IMR-90 (cell line): ENCODE measurements at regions not wholly inside any gene's neighbourhood (a gene's known extent, or its start where the extent isn't known, plus 50 kb on each side); places are given as distances from the start of the nearest gene placed in this dataset.
"Not testable (repeated sequence)": the region's sequence is repeated elsewhere in the genome, so short reads cannot be mapped to it uniquely, and the experiment has no call there.

Source experiments
- ATAC-seq: fragments of 200-7000 bp; cut with Tn5 transposase; 2 replicates; pipeline ENCODE4 v1.9.1; 2020; ENCODE audit warnings: low read depth, mild to moderate bottlenecking, moderate library complexity
- BruUV-seq: library from RNA; stranded (reverse); fragments of 400-500 nt; replicated peaks from 2 replicates; lab custom pipeline; 2021; lab: Mats Ljungman, UMichigan
- CTCF ChIA-PET: fragments of 300-600 bp; formaldehyde crosslinking; extraction: SDS; loops from one replicate; lab custom pipeline; 2021; ENCODE audit warnings: antibody characterized with exemption; lab: Yijun Ruan, JAX
- POLR2A ChIA-PET: fragments of 300-600 bp; sonication (Branson Sonifier 250); formaldehyde crosslinking; loops from one replicate; lab custom pipeline; 2022; ENCODE audit warnings: antibody characterized with exemption; ENCODE audit not compliant: unreplicated experiment; lab: Charles Lee
- DNase-seq: peaks from one replicate; pipeline ENCODE4 v3.0.0; 2013
- H2AFZ ChIP-seq: replicated peaks from 2 replicates; pipeline ENCODE3; 2013; ENCODE audit warnings: low read length, mild to moderate bottlenecking; ENCODE audit not compliant: poor library complexity
- H2AK5ac ChIP-seq: 2 replicates; pipeline ENCODE4 v1.6.1; 2013; ENCODE audit warnings: low read depth, low read length, inconsistent platforms
- H2AK9ac ChIP-seq: replicated peaks from 2 replicates; pipeline ENCODE3; 2013; ENCODE audit warnings: mild to moderate bottlenecking, low read depth, low read length, moderate library complexity; ENCODE audit not compliant: poor library complexity
- H2BK120ac ChIP-seq: 2 replicates; pipeline ENCODE4 v1.6.1; 2013; ENCODE audit warnings: low read depth, low read length, inconsistent platforms
- H2BK15ac ChIP-seq: 3 replicates; pipeline ENCODE4 v1.6.1; 2013; ENCODE audit warnings: low read depth, low read length, inconsistent platforms
- H2BK20ac ChIP-seq: 2 replicates; pipeline ENCODE4 v1.6.1; 2013; ENCODE audit warnings: low read depth, mild to moderate bottlenecking, inconsistent platforms, low read length, moderate library complexity
- H2BK5ac ChIP-seq: 2 replicates; pipeline ENCODE4 v1.6.1; 2013; ENCODE audit warnings: mild to moderate bottlenecking, low read depth, low read length, inconsistent platforms; ENCODE audit not compliant: poor library complexity, severe bottlenecking
- H3K14ac ChIP-seq: replicated peaks from 2 replicates; pipeline ENCODE4 v1.6.1; 2013; ENCODE audit warnings: low read depth, low read length, inconsistent platforms
- H3K18ac ChIP-seq: 2 replicates; pipeline ENCODE4 v1.6.1; 2013; ENCODE audit warnings: low read depth, low read length, control low read depth
- H3K23ac ChIP-seq: 2 replicates; pipeline ENCODE4 v1.6.1; 2013; ENCODE audit warnings: low read depth, low read length, inconsistent platforms
- H3K27ac ChIP-seq: 2 replicates; pipeline ENCODE4 v1.5.1; 2013; ENCODE audit warnings: mild to moderate bottlenecking, control low read depth, low read length; ENCODE audit not compliant: insufficient read depth
- H3K27me3 ChIP-seq: 2 replicates; pipeline ENCODE4 v1.6.1; 2013; ENCODE audit warnings: low read length; ENCODE audit not compliant: control insufficient read depth, insufficient read depth
- H3K36me3 ChIP-seq: 2 replicates; pipeline ENCODE4 v1.6.1; 2013; ENCODE audit warnings: low read length, mixed read lengths; ENCODE audit not compliant: control insufficient read depth, insufficient read depth
- H3K4ac ChIP-seq: 2 replicates; pipeline ENCODE4 v1.6.1; 2013; ENCODE audit warnings: low read depth, low read length, inconsistent platforms
- H3K4me1 ChIP-seq: 2 replicates; pipeline ENCODE4 v1.6.1; 2013; ENCODE audit warnings: low read length, mixed read lengths; ENCODE audit not compliant: control insufficient read depth, insufficient read depth
- H3K4me2 ChIP-seq: 2 replicates; pipeline ENCODE4 v1.6.1; 2013; ENCODE audit warnings: low read depth, mild to moderate bottlenecking, control low read depth, low read length, moderate library complexity
- H3K4me3 ChIP-seq: 2 replicates; pipeline ENCODE4 v1.5.1; 2013; ENCODE audit warnings: low read depth, mild to moderate bottlenecking, control low read depth, low read length, moderate library complexity; ENCODE audit not compliant: insufficient read depth
- H3K56ac ChIP-seq: 2 replicates; pipeline ENCODE4 v1.6.1; 2013; ENCODE audit warnings: low read length, inconsistent platforms; ENCODE audit not compliant: insufficient read depth; ENCODE audit errors: extremely low read depth
- H3K79me1 ChIP-seq, 2 experiments: 2 replicates each; pipeline ENCODE4 v1.6.1; 2013; ENCODE audit warnings: low read length in 2 of 2, inconsistent platforms in 1 of 2, low read depth in 1 of 2
- H3K9ac ChIP-seq: 2 replicates; pipeline ENCODE4 v1.6.1; 2013; ENCODE audit warnings: low read depth, low read length, control low read depth
- H3K9me1 ChIP-seq: 2 replicates; pipeline ENCODE4 v1.6.1; 2013; ENCODE audit warnings: low read length, inconsistent platforms; ENCODE audit not compliant: insufficient read depth
- H3K9me3 ChIP-seq: 2 replicates; pipeline ENCODE4 v1.6.1; 2013; ENCODE audit warnings: low read length; ENCODE audit not compliant: control insufficient read depth, insufficient read depth
- H4K20me1 ChIP-seq: 2 replicates; pipeline ENCODE4 v1.6.1; 2013; ENCODE audit warnings: low read length, inconsistent platforms; ENCODE audit not compliant: insufficient read depth
- H4K5ac ChIP-seq: 2 replicates; pipeline ENCODE4 v1.6.1; 2013; ENCODE audit warnings: mild to moderate bottlenecking, low read depth, low read length, control low read depth
- H4K8ac ChIP-seq, 2 experiments: 2 replicates each; pipeline ENCODE4 v1.6.1; 2013; ENCODE audit warnings: low read depth in 2 of 2, low read length in 2 of 2, control low read depth in 1 of 2, inconsistent platforms in 1 of 2
- H4K91ac ChIP-seq: 2 replicates; pipeline ENCODE4 v1.6.1; 2013; ENCODE audit warnings: low read depth, low read length, inconsistent platforms; ENCODE audit not compliant: insufficient read depth
- FOS ChIP-seq: fragments of 150-350 bp; IDR thresholded peaks from 2 replicates; pipeline ENCODE4 v1.6.1; 2016; ENCODE audit warnings: low read depth, low read length
- MAFK ChIP-seq: IDR thresholded peaks from 2 replicates; pipeline ENCODE4 v1.6.1; 2012; ENCODE audit warnings: low read depth, low read length, improper control_type of control experiment
- WGBS, 2 experiments: methylation state at CpG; one replicate each; pipeline versions ENCODE4 v1.1.5 to v1.1.7; 2013; ENCODE audit warnings: missing lambda C conversion rate in 2 of 2; ENCODE audit not compliant: insufficient read length in 1 of 2; ENCODE audit errors: extremely low coverage in 2 of 2; 5-methylcytosine and 5-hydroxymethylcytosine counted together
- dilution Hi-C: fragments of 300-500 bp; cut with HindIII; formaldehyde crosslinking; loops from one replicate; pipeline ENCODE4 v1.14.3; 2018; ENCODE audit warnings: low sequenced_read_pairs; ENCODE audit not compliant: unreplicated experiment
- in situ Hi-C: fragments of 300-500 bp; cut with MboI; formaldehyde crosslinking; loops from 3 replicates; pipeline ENCODE4 v1.14.3; 2019; ENCODE audit warnings: low sequenced_read_pairs, inconsistent platforms, mixed read lengths
- intact Hi-C: fragments of 100-400 bp; cut with micrococcal nuclease; formaldehyde crosslinking; loops from 2 replicates; pipeline ENCODE4 v1.10.0; 2022

GRCh38 chr5:91754990-91755389, 371.9 kb upstream of the ARRDC3 start:
- H3K27ac ChIP-seq: no peak overlapping the region
- no peak overlapping the region for H3K23ac ChIP-seq
- no peak overlapping the region for H2AK9ac ChIP-seq
- no peak overlapping the region for H3K4ac ChIP-seq
- ATAC-seq (no peak), DNase-seq (no peak)
- H3K79me1 ChIP-seq: no peaks in the 10 kb centered on the region
- no peaks in the 10 kb centered on the region for H4K20me1 ChIP-seq
- in situ Hi-C loops (no loop called here), intact Hi-C loops (no loop called here), dilution Hi-C loops (no loop called here)
- H3K18ac ChIP-seq: no peak overlapping the region
- ChIA-PET POLR2A (no interaction called here), CTCF (no interaction called here)
- no peak overlapping the region for H3K4me2 ChIP-seq
- WGBS, 2 experiments: no CpG with 5 or more reads among the region's 1 CpG
- H2BK20ac ChIP-seq: no peak overlapping the region
- no peak overlapping the region for H2BK15ac ChIP-seq
- no peak overlapping the region for H2AK5ac ChIP-seq
- no TSS peak for BruUV-seq
- H3K27me3 ChIP-seq: no peaks in the 10 kb centered on the region
- H4K5ac ChIP-seq: no peak overlapping the region
- H3K9me3 ChIP-seq: no peaks in the 10 kb centered on the region
- H2AFZ ChIP-seq: no peak overlapping the region
- H3K9ac ChIP-seq: no peak overlapping the region
- H3K4me1 ChIP-seq: no peaks in the 10 kb centered on the region
- no peak overlapping the region for H2BK5ac ChIP-seq
- H3K14ac ChIP-seq: no peak overlapping the region
- no peak overlapping the region for H4K8ac ChIP-seq
- TF ChIP-seq MAFK: 0 out of 2 replicates have a peak, but pooled peaks have one; percentile 17
- TF ChIP-seq FOS: no peak
- no peak overlapping the region for H4K91ac ChIP-seq
- H3K9me1 ChIP-seq: no peaks in the 10 kb centered on the region
- no peaks in the 10 kb centered on the region for H3K36me3 ChIP-seq
- no peak overlapping the region for H3K4me3 ChIP-seq
- no peak overlapping the region for H2BK120ac ChIP-seq
- no peak overlapping the region for H3K56ac ChIP-seq

- H3K79me1 ChIP-seq, H2AK9ac ChIP-seq, BruUV-seq, H3K4ac ChIP-seq, H2BK120ac ChIP-seq, H2BK5ac ChIP-seq, H3K56ac ChIP-seq, H2AK5ac ChIP-seq, H2BK20ac ChIP-seq, H3K18ac ChIP-seq, H3K4me3 ChIP-seq, H3K27me3 ChIP-seq, H4K20me1 ChIP-seq, intact Hi-C loops, H2BK15ac ChIP-seq, POLR2A ChIA-PET, H2AFZ ChIP-seq, DNase-seq, H3K4me1 ChIP-seq, H3K9me3 ChIP-seq, H3K14ac ChIP-seq, ATAC-seq, H4K91ac ChIP-seq, H4K5ac ChIP-seq, H3K4me2 ChIP-seq, H3K9me1 ChIP-seq, H3K27ac ChIP-seq, dilution Hi-C loops, H3K36me3 ChIP-seq, H3K9ac ChIP-seq, H4K8ac ChIP-seq, H3K23ac ChIP-seq, in situ Hi-C loops, CTCF ChIA-PET: not testable (repeated sequence)
- no CpG with 5 or more reads among the region's 5 CpGs for WGBS, 2 experiments
Observed at GRCh38 chr5:91744470-91744869, 361.4 kb upstream of the ARRDC3 start.
